ENCODE measurements at regions not wholly inside any gene's neighbourhood (a gene's known extent, or its start where the extent isn't known, plus 50 kb on each side); places are given as distances from the start of the nearest gene placed in this dataset.

GRCh38 chr12:14253496-14253895 lies 112.0 kb upstream of the ATF7IP start:
- DNase-seq (ENCODE audit: low read depth in 2 of 2) = no peak

- DNase-seq (ENCODE audit: low read depth in 2 of 2) = no peak
These were observed 110.7 kb upstream of the ATF7IP start for GRCh38 chr12:14254781-14255180.

DNA sequence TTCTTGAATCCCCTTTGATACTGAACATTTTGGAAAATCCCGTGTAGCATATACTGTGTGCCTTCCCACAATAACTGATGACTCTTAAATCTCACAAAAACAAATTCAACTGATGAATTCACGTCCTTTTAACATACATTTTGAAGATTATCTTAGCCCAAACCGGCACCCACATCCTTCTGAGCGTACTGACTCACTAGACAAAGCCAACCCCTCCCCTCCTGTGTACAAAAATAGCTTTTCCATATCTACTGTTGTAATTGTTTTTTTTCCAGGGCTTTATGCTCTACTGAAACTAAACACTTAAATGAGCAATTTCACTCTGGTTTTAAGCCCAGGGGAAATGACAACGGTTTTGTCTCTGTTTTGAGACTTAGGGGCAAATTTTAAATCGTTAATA lies 109.4 kb upstream of the ATF7IP start:
- no peak for DNase-seq (ENCODE audit: low read depth in 2 of 2)

DNA sequence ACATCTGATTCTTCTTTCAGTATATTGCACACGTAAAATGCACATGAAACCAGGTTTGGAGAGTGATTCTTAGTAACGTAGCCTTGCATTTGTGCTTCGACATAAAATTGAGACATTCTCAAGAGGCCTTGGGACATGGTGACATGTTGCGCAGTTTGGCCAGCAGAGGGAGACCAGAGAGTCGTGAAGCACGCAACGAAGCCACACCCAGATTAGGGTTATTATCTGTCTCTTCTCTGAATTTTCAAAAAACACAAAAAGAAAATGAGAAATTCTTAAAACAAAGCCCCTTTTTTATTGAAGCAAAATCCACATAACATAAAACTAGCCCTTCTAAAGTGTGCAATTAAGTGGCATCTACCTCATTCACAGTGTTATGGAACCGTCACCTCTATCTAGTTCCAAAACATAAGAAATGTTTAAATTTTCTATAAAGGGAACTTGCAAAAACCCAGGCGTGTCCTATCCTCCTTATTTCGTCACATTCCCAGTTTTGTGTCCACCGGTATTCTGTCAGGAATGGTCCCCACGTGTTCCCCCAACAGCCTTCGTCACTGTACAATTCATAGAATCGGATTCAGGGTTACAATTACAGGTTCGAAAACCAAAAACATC lies 108.8 kb upstream of the ATF7IP start:
- peak; percentile 50 to 57 for DNase-seq (ENCODE audit: low read depth in 2 of 2)

DNA sequence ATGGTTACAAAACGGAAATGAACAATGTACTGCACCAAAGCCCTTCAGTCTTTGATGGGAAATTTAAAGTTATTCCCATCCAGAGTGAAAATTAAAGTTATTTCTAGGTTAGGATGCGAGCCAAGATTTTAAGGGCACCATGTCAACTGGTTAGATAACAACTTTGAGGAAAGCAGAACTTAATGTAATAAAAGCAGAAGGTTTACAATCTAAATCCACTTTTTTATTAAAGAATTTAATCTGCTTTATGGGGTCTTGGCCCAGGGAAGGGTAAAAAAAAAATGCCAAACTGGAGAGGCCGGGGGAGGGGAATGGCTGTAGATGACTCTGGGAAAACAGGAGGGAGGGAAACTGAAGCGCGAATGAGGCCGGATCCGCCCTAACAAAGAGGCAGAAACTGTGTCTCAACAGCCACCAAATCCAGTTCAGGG lies 108.2 kb upstream of the ATF7IP start:
- DNase-seq (ENCODE audit: low read depth in 2 of 2) = no peak

DNA sequence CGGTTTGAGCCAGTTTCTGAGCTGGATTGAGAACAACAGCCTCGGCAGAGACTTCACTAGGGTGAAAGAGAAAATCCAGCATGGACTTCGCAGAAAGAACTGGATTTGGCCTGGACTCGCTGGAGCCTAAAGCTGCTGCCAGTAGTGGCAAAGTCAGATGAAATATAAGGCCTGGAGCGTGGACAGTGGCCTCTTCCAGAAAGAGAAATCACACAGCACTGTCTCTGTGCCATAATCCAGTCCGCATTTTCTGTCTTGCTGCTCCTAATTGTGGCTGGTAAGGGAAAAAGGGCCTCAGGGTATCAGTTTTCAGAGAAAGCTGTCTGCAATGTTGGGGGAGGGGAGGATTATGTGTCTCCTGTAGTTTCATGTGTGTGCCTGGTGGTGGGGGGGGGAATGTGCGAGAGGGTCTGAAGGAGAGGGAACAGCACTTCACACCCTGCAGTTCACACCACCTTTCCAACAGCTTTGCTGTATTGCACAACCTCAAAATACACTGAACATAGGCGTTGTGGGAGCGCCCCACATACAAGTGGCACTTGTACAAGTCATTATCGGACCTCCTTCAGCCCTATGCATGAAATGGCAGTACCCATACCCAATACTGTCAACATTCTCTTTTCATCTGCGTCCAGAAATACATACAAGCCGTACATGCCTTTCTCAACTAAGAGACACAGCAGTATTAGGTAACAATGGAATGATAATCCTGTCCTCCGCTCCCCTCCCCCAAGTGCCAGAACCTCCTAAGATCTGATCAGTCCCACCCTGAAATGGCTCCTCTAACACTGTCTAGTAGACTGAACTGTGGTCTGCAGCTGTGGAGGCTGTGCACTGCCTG lies 107.5 kb upstream of the ATF7IP start:
- peak; percentile 68 to 84 for DNase-seq (ENCODE audit: low read depth in 2 of 2)

DNA sequence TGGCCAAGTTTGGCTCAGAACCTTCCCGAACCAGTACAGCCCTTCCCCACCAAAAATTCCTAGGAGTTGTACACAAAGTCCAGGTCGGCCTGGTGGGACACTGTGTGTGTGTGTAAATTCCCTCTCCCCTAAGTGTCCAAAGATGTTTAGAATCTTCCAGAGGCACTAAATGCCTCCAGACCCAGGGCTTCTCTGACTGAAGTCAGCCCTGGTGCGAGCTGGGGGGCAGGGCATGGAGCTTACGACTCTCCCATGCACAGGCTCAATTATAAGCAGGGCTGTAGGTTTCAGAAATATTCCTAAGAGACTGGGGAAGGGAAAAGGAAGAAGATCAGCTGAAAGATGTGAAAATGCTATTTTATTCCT lies 106.9 kb upstream of the ATF7IP start:
- DNase-seq (ENCODE audit: low read depth in 2 of 2) = no peak

DNA sequence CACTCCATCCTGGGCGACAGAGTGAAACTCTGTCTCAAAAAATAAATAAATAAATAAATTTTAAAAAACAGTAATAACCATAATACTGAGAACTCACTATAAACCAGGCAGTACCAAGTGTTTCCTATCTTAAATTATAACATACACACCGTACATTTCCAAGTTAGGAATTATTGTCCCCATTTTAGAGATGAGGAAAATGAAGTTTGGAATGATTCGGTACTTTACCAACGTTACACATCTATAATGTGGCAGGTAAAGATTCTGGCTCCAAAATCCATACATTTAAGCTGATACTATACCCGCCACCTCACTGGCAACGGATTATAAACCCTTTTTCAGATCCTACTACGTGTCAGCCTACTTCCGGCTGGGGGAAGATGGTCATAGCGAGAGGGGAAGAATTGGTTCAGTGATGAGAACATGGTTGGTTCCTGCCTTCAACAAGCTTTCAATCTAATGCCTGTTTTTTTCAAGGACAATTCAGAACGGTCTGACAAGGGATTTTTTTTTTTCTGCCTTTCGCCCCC lies 105.9 kb upstream of the ATF7IP start:
- DNase-seq (ENCODE audit: low read depth in 2 of 2) = no peak

DNA sequence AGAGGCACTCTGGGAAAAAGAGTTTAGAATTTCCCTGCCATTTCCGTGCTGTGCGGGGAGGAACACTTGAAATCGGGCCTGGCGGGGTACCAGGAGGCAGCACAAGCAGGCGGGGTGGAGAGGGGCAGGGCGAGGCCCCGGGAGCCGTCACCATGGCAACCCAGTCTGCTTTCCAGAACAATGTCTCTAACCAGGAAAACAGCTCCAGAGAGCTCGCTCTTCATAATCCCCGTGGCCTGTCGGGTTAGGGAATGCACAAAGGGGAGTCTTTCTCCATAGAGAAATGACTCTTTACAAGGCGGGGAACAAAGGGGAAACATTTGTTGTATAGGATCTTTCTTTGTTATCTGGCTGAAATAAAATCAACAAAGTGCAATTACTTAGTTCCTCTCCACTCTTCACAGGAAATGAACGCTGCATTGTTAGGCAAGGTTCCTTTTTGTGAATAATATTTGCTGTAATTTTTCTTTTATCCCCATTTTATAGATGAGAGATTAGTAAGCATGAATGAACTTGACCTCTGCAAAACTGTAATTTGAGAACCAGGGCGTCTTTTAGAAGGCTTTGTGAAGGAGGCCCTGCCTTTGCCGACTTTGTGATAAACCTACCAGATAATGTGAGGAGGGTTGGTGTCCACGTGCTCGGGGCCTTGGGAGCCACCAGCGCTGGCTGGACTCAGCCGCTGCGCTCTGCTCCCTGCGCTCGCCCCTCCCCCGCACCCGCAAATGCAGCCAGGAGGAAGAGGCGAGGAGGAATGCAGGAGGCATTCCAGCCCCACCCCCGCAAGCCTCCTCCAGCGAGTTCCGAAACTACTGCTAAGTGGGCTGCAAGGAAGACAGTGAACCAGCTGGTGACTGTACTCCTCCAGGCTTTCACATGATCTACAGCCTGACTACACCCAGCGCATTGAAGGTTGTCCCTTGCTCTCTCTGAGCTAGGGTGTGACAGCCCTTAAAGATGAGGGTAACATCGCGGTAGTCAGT lies 105.2 kb upstream of the ATF7IP start:
- DNase-seq (ENCODE audit: low read depth in 2 of 2) = no peak

- no peak for DNase-seq (ENCODE audit: low read depth in 2 of 2)
These were observed 104.4 kb upstream of the ATF7IP start for GRCh38 chr12:14261096-14261495.

GRCh38 chr12:14261861-14262260 lies 103.6 kb upstream of the ATF7IP start:
- no peak for DNase-seq (ENCODE audit: low read depth in 2 of 2)

GRCh38 chr12:14262771-14263511 lies 102.5 kb upstream of the ATF7IP start:
- no peak for DNase-seq (ENCODE audit: low read depth in 2 of 2)

DNA sequence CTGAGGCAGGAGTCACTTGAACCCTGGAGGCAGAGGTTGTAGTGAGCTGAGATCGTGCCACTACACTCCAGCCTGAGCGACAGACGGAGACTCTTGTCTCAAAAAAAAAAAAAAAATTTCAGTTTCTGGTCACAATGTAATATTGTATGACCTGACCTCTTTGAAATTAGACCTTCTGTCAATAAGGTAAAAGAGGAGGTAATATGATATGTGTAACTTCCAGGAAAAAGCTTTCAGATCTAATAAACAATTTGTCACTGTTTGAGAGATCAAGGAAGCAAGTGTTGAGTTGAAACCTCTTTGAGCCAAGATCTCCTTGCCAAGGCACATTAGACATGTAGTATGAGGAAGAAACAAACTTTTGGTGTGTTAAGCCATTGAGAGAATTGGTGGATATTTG lies 101.7 kb upstream of the ATF7IP start:
- no peak for DNase-seq (ENCODE audit: low read depth in 2 of 2)

DNA sequence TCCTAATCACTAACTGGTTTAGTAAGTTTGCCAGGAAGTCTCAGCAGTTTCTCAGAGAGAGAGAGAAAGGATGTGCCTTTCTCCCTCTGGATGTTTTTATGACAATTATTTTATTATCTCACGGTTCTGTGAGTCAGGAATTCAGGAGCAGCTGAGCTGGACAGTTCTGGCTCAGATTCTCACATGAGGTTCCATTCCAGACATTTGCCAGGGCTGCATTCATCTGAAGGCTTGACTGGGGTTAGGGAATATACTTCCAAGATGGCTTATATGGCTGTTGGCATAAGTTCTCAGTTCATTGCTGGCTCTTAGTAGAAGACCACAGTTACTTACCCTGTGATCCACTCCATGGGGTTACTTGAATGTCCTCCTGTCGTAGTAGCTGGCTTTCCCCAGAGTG lies 101.2 kb upstream of the ATF7IP start:
- DNase-seq (ENCODE audit: low read depth in 2 of 2) = no peak

DNA sequence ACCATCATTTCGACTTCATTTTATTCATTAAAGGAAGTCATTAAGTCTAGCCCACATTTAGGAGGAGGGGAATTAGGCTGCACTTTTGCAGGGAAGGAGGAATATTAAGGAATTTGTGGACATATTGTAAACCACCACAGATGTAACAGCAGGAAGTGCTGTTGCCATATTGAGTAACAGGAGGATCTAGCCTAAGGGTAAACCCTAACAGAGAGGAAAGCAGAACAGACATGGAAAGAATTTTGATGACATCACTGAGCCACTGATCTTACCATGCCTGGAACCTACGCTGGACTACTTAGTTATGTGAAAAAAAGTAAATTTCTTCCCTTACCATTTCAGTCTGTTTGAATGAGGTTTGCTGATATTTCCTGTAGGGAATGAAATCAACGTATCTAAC lies 100.7 kb upstream of the ATF7IP start:
- DNase-seq (ENCODE audit: low read depth in 2 of 2) = no peak

DNA sequence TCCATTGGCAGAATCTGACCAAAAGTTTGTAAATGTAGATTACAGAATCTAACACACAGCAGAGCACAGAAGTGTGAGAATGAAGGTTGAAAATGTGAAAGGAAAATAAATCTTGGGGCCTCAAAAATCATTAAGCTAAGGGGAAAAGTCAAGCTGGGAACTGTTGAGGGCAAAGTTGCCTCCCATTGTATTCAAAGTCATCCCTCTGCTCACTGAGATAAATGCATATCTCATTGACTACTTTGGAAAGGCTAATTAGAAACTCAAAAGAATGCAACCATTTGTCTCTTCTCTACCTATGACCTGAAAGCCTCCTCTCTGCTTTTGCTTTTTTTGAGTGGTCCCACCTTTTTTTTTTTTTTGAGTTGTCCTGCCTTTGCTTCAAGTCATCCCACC lies 97.4 kb upstream of the ATF7IP start:
- no peak for DNase-seq (ENCODE audit: low read depth in 2 of 2)

- DNase-seq (ENCODE audit: low read depth in 2 of 2) = no peak
These were observed 95.1 kb upstream of the ATF7IP start for GRCh38 chr12:14270392-14270791.

DNA sequence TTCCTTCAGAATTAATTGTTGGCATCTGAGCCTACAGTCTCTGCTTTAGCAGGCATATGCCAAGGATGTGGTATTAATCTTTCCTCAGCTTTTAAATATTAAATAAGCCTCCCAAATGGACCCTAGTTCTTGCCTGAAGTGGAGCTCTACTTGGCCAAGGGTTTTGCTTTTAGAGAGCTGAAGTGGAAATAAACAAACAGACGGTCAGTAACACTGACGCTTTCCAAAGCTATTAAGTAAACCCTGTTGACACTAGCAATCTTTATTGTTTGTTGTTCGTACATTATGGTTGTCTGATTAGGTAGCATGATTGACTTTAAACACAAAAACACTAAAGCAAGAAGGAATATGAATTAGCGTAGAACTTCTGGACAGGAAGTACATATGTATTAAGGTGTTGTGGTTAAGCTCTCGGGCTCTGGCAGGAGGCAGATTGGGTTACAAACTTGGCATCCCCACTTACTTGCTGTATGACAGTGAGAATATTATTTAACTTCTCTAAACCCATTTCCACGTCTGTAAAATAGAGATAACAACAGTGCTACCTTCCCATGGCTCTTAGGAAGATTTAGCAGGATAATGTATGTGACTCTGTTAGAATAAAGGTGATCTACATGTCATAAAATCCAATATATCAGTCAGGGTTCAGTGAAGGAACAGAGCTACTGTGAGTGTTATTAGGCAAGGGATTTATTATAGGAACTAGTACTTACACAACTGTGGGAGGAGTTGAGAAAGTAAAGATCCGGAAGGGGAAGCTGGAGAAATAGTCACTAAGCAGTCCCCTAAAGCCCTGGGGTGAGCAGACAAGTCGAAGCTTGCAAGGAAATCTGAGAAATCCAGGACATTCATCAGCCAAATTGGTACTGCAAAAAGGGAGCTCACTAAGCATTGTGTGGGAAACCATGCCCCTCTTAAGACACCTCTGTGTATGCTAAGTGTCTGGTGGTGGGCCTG lies 92.2 kb upstream of the ATF7IP start:
- no peak for DNase-seq (ENCODE audit: low read depth in 2 of 2)

DNA sequence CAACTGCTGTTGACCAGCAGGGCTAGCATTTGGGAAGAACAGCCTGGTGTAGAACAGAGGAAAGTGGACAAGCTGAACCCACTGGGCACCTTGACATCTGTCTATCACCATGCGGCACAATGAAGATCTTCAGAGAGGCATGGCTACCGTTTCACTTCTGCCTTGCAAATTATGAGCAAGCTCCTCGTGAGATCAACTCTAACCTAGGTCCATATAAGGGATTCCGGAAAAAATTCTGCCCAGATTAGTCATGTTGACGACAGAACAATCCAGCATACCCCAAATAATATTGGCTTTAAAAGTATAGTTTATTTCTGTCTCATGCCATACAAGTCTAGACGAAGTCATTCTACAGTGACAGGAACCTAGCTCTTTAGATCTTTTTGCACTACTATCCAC lies 91.6 kb upstream of the ATF7IP start:
- DNase-seq (ENCODE audit: low read depth in 2 of 2) = no peak

DNA sequence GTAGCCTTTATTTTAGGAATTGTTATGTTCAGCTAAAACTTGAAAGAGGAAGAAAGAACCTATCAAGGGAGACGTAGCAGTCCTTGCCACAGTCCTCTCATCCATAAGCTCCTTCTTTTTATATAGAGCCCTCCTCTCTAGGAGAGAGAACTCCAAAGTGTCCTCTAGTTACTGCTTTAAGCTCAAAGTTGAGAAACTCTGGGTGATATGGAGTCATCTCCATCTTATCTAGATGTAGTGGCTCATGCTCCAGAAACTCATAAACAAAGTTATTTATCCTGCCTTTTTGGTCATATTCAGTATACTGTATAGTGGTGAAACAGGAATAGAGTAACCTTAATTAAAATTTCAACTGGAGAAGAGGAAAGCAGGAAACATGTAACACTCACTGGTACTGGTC lies 90.4 kb upstream of the ATF7IP start:
- no peak for DNase-seq (ENCODE audit: low read depth in 2 of 2)
